AG10803 (cell line): ENCODE measurements at regions not wholly inside any gene's neighbourhood (a gene's known extent, or its start where the extent isn't known, plus 50 kb on each side); places are given as distances from the start of the nearest gene placed in this dataset.

Source experiments
- DNase-seq: peaks from one replicate; pipeline ENCODE4 v3.0.0; 2010; ENCODE audit warnings: low read depth
- H3K4me3 ChIP-seq: 2 replicates; pipeline ENCODE4 v1.5.1; 2011; ENCODE audit warnings: mild to moderate bottlenecking, low read length, control low read depth
- CTCF ChIP-seq: conservative IDR thresholded peaks from 2 replicates; pipeline ENCODE4 v1.5.1; 2011; ENCODE audit warnings: mild to moderate bottlenecking, low read length, control low read depth, inconsistent platforms

DNA sequence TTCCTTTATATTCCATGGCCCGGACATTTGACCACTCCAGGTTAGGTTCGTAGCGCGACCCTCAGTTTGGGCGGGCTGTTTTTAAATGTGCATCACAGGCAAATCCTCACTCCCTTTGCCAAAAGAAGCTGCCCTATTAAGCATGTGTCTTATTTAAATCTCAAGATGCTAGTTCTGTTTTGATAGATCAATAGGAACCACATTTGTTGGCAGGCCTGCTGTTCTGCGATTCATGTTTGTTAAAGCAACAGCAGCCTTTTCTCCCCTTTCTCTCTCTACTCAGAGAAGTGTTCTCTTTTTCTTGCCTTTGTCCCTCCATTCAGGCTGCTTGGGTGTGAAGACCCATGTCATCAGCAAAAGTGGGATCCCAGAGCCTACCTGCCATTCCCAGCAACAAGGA is 212.0 kb upstream of the SSTR4 start:
- no peak overlapping the region for H3K4me3 ChIP-seq
- TF ChIP-seq CTCF = no peak
- DNase-seq = no peak

- TF ChIP-seq CTCF = no peak
- no peak overlapping the region for H3K4me3 ChIP-seq
These were observed 211.0 kb upstream of the SSTR4 start for GRCh38 chr20:22824077-22824476.

GRCh38 chr20:22825076-22825475 is 210.0 kb upstream of the SSTR4 start:
- no peak for DNase-seq
- no peak for TF ChIP-seq CTCF
- no peak overlapping the region for H3K4me3 ChIP-seq

More at GRCh38 chr20:22824077-22824476, 211.0 kb upstream of the SSTR4 start:
- no peak for DNase-seq

DNA sequence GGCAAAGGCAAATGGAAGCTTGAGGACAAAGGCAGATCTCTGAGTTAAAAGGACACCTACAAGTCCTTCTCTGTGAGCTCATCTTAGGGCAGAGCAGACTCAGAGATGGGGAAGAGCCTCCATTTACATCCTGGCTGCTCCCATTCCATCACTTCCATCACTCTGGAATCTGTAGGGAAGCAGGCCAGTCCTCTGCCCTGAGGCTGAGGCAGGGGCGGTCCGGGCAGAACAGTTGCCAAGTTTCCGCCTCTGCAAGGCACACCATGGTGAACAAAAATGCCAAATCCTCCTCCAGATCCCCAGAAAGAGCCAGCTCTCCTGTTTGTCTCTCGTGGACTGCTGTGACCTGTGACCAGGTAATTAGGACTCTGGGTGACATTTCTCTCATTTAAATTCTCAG is 209.6 kb upstream of the SSTR4 start:
- TF ChIP-seq CTCF = no peak
- DNase-seq = no peak
- H3K4me3 ChIP-seq = no peak overlapping the region

DNA sequence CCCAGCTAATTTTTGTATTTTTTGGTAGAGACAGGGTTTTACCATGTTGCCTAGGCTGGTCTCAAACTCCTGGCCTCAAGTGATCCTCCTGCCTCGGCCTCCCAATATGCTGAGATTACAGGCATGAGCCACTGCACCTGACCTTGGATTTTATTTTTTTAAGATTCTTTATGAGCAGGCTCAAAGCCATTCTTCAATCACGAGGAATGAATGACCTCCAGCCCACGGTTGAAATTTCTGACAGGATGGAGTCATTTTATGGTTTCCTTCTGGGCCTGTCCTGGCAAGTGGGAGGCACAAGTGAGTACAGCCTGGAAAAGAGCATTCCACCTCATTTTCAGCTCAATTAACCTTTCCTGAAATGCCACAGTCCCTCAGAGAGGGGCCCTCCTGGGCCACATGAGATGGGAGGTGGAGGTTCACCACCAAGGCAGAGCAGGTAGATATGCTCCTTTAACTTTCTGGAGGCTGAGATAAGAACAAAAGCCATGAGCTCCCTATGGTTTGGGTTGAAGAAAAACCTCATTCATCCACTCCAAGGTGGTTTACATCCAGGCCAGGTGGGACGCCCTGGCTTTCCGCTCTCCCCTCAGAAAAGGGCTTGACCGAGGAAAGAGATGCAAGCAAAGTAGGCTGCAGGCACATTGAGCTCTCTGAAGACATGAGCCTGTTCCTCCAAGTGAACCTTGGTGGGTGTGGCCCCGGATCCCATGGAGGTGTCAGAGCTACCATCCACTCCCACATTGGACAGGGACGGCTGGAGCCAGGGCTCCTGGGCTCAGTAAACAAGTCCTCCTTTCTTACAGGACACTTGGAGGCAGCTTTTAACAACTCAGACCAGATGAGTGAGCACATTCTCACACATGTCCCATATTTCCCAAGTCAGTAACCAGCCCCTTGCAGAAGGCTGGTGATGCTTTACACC is 208.5 kb upstream of the SSTR4 start:
- no peak for TF ChIP-seq CTCF
- DNase-seq = no peak
- H3K4me3 ChIP-seq = no peak overlapping the region

DNA sequence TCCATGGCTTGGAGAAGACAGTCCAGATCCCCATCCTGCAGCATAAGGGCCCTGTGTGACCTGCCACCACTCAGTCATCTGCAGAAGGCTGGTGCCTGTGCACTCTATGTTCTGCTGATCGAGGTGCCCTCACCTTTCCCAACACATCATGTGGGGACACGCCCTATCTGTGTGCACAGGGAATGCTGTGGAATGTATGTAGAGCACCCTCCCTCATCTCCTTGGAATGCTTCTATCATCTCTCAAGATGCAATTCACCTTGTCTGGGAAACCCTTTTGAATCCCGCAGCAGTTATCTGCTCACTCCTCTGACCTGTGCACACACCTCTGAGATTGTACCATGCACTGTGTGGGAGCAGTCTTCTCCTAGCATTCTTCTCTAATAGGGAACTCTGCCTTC is 207.2 kb upstream of the SSTR4 start:
- H3K4me3 ChIP-seq = no peak overlapping the region
- DNase-seq = no peak
- no peak for TF ChIP-seq CTCF

DNA sequence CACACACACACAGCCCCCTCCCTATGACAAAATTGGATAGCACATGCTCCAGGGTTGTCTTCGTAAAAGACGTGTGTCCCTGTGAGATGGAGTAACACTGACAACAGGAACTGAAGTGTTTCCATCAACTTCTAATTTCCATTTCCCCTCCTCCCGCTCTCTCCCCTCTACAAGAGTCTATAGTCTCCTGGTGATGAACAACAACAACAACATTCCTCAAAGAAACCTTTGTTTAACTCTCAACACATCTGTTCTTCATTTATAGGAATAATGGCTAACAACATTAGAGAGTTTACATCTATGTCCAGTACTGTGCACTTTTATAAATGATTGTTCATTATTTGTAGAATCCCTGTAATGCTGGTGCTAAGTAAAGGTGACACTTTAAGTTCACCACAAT is 205.8 kb upstream of the SSTR4 start:
- DNase-seq = no peak
- no peak for TF ChIP-seq CTCF
- H3K4me3 ChIP-seq = no peak overlapping the region
